DND-41 (cell line): ENCODE measurements at regions not wholly inside any gene's neighbourhood (a gene's known extent, or its start where the extent isn't known, plus 50 kb on each side); places are given as distances from the start of the nearest gene placed in this dataset.
A peak's percentile ranks its signal among the peaks of the same experiment; 100 is the strongest.

Source experiments
- ATAC-seq: fragments of 200-7000 bp; cut with Tn5 transposase; 3 replicates; pipeline ENCODE4 v1.9.1; 2021; ENCODE audit warnings: low read depth; ENCODE audit not compliant: insufficient read depth
- DNase-seq: peaks from one replicate; pipeline ENCODE4 v3.0.0-alpha.2; 2020
- H2AFZ ChIP-seq: 2 replicates; pipeline ENCODE4 v1.6.0; 2012; ENCODE audit warnings: low read depth, low read length
- H3K27ac ChIP-seq: 2 replicates; pipeline ENCODE4 v1.5.1; 2012; ENCODE audit warnings: low read length, inconsistent platforms
- H3K27me3 ChIP-seq: fragments of 200-600 bp; sonication (generic); 2 replicates; pipeline ENCODE4 v1.6.0; 2012; ENCODE audit warnings: low read length, mild to moderate bottlenecking, inconsistent platforms; ENCODE audit not compliant: insufficient read depth, poor library complexity
- H3K36me3 ChIP-seq: 2 replicates; pipeline ENCODE4 v1.5.1; 2012; ENCODE audit warnings: low read length, inconsistent platforms; ENCODE audit not compliant: insufficient read depth
- H3K4me1 ChIP-seq: 2 replicates; pipeline ENCODE4 v1.5.1; 2012; ENCODE audit warnings: mild to moderate bottlenecking, low read length; ENCODE audit not compliant: insufficient read depth
- H3K4me2 ChIP-seq: 2 replicates; pipeline ENCODE4 v1.6.0; 2012; ENCODE audit warnings: mild to moderate bottlenecking, moderate library complexity, low read length, inconsistent platforms; ENCODE audit not compliant: insufficient read depth
- H3K4me3 ChIP-seq, 2 experiments: fragments of 200-600 bp in 1 of 2; shearing (Covaris generic) in 1 of 2; 2 replicates each; pipeline ENCODE4 v1.5.1; 2012 to 2016; ENCODE audit warnings: inconsistent platforms in 2 of 2, low read length in 2 of 2, mild to moderate bottlenecking in 2 of 2, low read depth in 1 of 2, moderate library complexity in 1 of 2
- H3K79me2 ChIP-seq: 2 replicates; pipeline ENCODE4 v1.6.0; 2012; ENCODE audit warnings: low read length, inconsistent platforms; ENCODE audit not compliant: insufficient read depth
- H3K9ac ChIP-seq: 2 replicates; pipeline ENCODE4 v1.6.0; 2012; ENCODE audit warnings: low read depth, mild to moderate bottlenecking, inconsistent platforms, low read length, moderate library complexity
- H3K9me3 ChIP-seq: 2 replicates; pipeline ENCODE4 v1.5.1; 2012; ENCODE audit warnings: low read length, moderate library complexity, mild to moderate bottlenecking, inconsistent platforms; ENCODE audit not compliant: insufficient read depth, severe bottlenecking
- H4K20me1 ChIP-seq: 2 replicates; pipeline ENCODE4 v1.6.0; 2012; ENCODE audit warnings: low read length; ENCODE audit not compliant: insufficient read depth
- EZH2 ChIP-seq: IDR thresholded peaks from 3 replicates; pipeline ENCODE4 v1.6.1; 2012; ENCODE audit warnings: borderline replicate concordance, low read depth, mild to moderate bottlenecking, moderate library complexity, low read length, inconsistent platforms; ENCODE audit not compliant: severe bottlenecking
- TF ChIP-seq, protein P1 (sequence below): IDR thresholded peaks from 2 replicates; pipeline ENCODE4 v1.5.1; 2012; ENCODE audit warnings: borderline replicate concordance, low read length, moderate library complexity, mild to moderate bottlenecking; ENCODE audit not compliant: poor library complexity, severe bottlenecking; ENCODE audit errors: extremely low read depth

DNA sequence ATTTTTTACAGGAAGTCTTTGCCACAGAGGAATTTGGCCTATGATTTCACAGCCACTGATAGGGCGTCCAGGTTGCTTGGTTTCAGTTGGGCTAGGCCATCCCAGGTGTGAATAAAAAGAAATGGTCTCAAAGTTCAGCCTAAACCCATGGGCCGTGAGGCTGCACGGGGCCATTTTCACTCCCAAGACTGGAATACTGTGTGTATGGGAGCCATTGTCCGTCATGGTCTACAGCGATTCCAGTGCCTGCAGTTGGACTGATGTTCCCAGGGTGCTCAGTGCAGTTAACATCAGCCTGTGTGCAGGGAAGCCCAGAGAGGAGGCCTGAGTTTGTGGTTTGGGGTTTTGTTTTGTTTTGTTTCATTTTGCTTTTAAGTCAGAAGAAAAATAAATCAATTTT is 133.2 kb downstream of the ADSS2 start:
- no peaks in the 10 kb centered on the region for H3K9me3 ChIP-seq
- H3K27ac ChIP-seq: no peak overlapping the region
- peak; percentile 22 for DNase-seq

DNA sequence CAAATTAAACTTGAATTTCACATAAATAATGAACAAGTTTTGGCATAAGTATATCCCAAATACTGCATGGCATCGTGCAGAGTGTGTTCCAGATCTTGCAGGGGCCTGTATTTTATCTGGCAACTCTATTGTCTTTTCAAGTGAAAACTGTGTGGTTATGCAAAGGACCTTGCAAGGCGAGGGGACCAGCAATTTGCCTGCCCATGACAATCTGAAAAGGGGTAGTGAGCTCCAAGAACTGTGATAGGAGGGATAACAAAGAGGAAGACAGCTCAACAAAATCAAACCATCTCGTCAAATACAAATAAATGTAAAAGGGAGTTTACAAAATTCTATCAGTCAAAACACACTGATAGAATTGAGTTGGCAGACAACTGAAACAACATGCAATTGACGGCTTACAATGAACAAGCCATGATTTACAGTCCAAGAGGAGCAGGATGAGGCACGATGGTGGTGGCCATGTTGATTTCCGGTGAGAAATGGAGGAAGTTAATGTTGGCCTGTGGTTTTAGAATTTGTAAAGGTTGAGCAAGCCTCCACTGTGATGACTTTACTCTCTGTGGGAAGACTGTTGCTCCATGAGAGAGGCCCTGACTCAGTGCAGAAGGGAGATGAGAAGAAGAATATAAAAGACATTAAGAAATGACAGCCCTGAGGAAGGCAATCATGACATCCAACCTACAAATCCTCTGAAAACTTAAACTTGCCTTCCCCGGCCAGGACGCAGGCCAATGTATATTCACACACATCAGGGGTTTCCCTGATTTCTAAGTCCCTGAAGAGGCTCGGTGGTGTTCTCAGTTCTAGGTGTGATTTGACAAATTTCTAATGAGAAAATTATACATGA is 132.2 kb downstream of the ADSS2 start:
- Histone ChIP-seq H3K27me3 (no peaks in the 10 kb centered on the region), H3K4me1 (peaks cover 27% of the 10 kb centered on the region), H3K79me2 (no peaks in the 10 kb centered on the region), H3K36me3 (no peaks in the 10 kb centered on the region), H2AFZ (peak overlapping the region; percentile 53; the same call in 1 of the 2 replicates), H3K4me2 (no peak overlapping the region), H3K4me3 (no peak overlapping the region), H3K9ac (no peak overlapping the region), H3K27ac (peak overlapping the region; percentile 56; the same call in 1 of the 2 replicates), H3K9me3 (no peaks in the 10 kb centered on the region), H4K20me1 (no peaks in the 10 kb centered on the region)
- TF ChIP-seq, protein P1, sequence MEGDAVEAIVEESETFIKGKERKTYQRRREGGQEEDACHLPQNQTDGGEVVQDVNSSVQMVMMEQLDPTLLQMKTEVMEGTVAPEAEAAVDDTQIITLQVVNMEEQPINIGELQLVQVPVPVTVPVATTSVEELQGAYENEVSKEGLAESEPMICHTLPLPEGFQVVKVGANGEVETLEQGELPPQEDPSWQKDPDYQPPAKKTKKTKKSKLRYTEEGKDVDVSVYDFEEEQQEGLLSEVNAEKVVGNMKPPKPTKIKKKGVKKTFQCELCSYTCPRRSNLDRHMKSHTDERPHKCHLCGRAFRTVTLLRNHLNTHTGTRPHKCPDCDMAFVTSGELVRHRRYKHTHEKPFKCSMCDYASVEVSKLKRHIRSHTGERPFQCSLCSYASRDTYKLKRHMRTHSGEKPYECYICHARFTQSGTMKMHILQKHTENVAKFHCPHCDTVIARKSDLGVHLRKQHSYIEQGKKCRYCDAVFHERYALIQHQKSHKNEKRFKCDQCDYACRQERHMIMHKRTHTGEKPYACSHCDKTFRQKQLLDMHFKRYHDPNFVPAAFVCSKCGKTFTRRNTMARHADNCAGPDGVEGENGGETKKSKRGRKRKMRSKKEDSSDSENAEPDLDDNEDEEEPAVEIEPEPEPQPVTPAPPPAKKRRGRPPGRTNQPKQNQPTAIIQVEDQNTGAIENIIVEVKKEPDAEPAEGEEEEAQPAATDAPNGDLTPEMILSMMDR: no peak
- no peak for TF ChIP-seq EZH2
- ATAC-seq (peak; percentile 84), DNase-seq (peak; percentile 44)

More for the DNA sequence above, 133.2 kb downstream of the ADSS2 start:
- peak; percentile 72 for ATAC-seq
- Histone ChIP-seq H3K4me1 (peaks cover 27% of the 10 kb centered on the region), H3K9ac (no peak overlapping the region), H4K20me1 (no peaks in the 10 kb centered on the region), H3K4me2 (no peak overlapping the region), H3K27me3 (no peaks in the 10 kb centered on the region), H3K36me3 (no peaks in the 10 kb centered on the region), H3K4me3 (no peak overlapping the region), H2AFZ (no peak overlapping the region), H3K79me2 (no peaks in the 10 kb centered on the region)
- TF ChIP-seq EZH2: no peak

DNA sequence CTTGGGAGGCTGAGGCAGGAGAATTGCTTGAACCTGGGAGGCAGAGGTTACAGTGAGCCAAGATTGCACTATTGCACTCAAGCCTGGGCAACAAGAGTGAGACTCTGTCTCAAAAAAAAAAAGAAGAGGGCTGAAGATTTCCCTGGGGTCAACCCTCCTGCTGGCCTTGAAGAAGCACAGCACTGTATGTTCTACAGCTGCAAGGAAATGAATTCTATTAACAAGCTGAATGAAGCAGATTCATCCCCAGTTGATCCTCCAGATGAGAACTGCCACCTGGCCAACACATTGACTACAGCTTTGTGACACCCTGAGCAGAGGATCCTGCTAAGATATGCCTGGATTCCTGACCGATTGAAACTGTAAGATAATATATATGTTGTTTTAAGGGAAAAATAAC is 129.5 kb downstream of the ADSS2 start:
- no peaks in the 10 kb centered on the region for H3K36me3 ChIP-seq
- H3K27me3 ChIP-seq: no peaks in the 10 kb centered on the region
- no peak overlapping the region for H3K4me2 ChIP-seq
- no peaks in the 10 kb centered on the region for H4K20me1 ChIP-seq
- DNase-seq: no peak
- H3K27ac ChIP-seq: no peak overlapping the region
- no peaks in the 10 kb centered on the region for H3K79me2 ChIP-seq
- no peak overlapping the region for H2AFZ ChIP-seq
- no peak overlapping the region for H3K4me3 ChIP-seq
- no peak for TF ChIP-seq EZH2
- TF ChIP-seq, protein P1: no peak
- H3K4me1 ChIP-seq: peaks cover 27% of the 10 kb centered on the region
- H3K9me3 ChIP-seq: no peaks in the 10 kb centered on the region
- no peak overlapping the region for H3K9ac ChIP-seq
- ATAC-seq: no peak

DNA sequence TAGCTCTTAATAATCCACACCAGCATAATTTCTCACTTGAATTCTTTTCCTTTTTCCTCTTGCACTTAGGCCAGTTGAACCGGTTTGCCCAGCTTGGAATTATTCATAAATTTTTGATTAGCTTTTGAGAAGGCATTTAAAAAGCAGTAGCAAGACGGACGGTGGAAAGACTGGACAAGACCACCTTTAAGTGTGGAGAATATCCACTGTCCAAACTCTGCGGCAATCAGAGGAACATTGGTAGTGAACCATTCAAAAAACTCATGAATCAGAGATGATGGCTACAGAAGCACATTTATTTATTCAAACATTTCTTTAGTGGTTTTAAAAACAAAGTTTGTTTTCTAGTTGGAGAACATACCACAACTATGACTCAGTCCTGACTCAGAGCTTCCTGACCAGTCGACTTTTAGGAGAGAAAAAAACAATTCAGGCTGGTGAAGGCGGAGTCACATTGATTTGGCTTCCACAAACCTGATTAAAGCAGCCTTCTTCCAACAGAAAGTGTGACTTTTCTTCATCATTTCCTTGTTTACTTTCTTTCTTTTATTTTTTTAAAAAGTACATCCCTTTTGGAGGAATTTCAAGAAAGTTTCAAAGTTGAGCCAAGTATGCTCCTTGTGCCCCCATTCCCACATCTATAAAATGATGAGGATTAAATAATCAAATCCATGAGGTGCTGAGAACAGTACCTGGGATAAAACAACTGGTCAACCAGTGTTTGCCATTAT is 128.8 kb downstream of the ADSS2 start:
- TF ChIP-seq EZH2: no peak
- TF ChIP-seq, protein P1: no peak
- DNase-seq: no peak
- H4K20me1 ChIP-seq: no peaks in the 10 kb centered on the region
- H3K9me3 ChIP-seq: no peaks in the 10 kb centered on the region
- peak overlapping the region; percentile 13; the same call in 1 of the 2 replicates for H2AFZ ChIP-seq
- H3K36me3 ChIP-seq: no peaks in the 10 kb centered on the region
- peaks cover 27% of the 10 kb centered on the region for H3K4me1 ChIP-seq
- no peaks in the 10 kb centered on the region for H3K79me2 ChIP-seq
- ATAC-seq: no peak
- no peak overlapping the region for H3K4me2 ChIP-seq
- H3K27ac ChIP-seq: no peak overlapping the region
- no peak overlapping the region for H3K9ac ChIP-seq
- H3K4me3 ChIP-seq: no peak overlapping the region
- no peaks in the 10 kb centered on the region for H3K27me3 ChIP-seq
